ENCODE measurements at regions not wholly inside any gene's neighbourhood (a gene's known extent, or its start where the extent isn't known, plus 50 kb on each side); places are given as distances from the start of the nearest gene placed in this dataset.

DNA sequence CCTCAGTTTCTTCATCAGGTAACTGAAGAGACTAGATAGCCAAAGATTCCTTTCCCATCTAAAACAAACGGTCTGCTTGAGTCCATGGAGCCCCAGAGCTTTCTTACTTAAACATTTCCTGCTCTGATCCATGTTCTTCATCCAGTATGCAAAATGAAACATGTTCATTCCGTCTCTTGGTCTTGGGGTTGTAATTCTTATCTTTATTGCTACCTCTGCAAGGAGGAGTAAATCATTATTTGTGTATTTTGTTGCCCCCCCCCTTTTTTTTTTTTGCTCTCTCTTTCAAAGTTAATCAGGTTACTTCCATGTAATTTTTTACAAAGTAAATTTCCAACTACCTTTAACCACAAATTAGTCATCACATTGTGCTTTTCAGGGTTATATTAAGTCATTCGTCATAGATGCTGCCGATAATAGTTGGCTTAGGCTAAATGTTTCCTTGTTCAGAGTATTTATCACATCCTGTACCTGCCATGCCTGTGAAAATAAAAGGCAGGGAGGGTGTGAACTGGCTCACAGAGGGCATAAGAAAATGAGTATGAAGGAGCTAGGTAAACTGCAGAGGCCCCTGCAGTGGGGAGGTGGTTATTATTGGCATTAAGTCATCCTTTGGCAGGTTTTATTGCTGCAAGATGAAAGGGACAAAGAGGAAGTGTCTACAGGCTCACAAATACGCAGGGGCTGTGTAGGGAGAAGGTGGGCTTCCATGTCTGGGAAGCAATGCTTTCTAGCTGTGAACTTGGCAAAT, 76.7 kb upstream of the HS3ST1 start:
- TF ChIP-seq, protein P1, sequence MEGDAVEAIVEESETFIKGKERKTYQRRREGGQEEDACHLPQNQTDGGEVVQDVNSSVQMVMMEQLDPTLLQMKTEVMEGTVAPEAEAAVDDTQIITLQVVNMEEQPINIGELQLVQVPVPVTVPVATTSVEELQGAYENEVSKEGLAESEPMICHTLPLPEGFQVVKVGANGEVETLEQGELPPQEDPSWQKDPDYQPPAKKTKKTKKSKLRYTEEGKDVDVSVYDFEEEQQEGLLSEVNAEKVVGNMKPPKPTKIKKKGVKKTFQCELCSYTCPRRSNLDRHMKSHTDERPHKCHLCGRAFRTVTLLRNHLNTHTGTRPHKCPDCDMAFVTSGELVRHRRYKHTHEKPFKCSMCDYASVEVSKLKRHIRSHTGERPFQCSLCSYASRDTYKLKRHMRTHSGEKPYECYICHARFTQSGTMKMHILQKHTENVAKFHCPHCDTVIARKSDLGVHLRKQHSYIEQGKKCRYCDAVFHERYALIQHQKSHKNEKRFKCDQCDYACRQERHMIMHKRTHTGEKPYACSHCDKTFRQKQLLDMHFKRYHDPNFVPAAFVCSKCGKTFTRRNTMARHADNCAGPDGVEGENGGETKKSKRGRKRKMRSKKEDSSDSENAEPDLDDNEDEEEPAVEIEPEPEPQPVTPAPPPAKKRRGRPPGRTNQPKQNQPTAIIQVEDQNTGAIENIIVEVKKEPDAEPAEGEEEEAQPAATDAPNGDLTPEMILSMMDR (IDR thresholded peaks at IDR 0.05; ENCODE audit: low read depth, low read length, missing control alignments), result no peak
- in situ Hi-C loops (cut with HindIII; ENCODE audit: low sequenced_read_pairs), result no loop called here
- no peak overlapping the region for H3K4me3 ChIP-seq (ENCODE audit: low read depth, low read length)
- DNase-seq (ENCODE audit: low read depth), result peak; percentile 42

DNA sequence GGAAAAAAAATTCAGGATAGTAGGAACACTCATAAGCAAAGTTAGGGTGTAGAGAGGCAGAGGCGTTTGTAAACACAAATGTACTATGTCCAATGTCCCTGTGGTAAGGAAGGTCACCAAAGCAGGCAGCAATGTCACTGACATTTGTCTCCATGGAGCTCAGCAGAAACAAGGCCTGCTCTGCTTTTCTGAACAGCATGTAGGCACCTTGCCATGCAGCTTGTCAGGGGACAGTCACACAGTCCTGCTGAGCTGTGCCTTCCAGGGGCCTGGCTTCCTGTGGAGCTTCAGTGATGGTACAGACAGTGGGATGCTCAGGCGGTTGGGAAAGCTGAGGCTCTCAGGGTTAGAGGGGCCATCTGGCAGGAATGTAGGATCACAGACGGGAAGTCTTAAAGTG, 74.5 kb upstream of the HS3ST1 start:
- H3K4me3 ChIP-seq (ENCODE audit: low read depth, low read length), result no peak overlapping the region
- DNase-seq (ENCODE audit: low read depth), result no peak
- in situ Hi-C loops (cut with HindIII; ENCODE audit: low sequenced_read_pairs), result no loop called here
- TF ChIP-seq, protein P1 (IDR thresholded peaks at IDR 0.05; ENCODE audit: low read depth, low read length, missing control alignments), result no peak

DNA sequence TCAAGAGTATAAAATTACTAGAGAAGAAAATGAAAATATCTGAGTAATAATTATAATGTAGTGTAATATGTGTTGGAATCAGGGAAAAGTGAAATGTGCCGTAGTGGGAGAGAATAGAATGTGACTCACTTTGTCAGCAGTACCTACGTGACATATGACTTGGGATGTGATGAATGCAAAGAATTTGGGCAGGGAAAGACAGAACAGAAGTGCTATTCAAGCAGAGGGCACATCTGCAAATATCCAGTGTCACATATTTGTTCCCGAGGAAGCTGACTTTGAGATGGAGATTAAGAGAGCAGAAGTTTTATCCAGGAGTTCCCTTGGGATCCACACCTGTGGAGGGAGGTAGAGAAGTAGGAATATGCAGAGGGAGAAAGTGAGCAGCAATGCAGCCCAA, 69.3 kb upstream of the HS3ST1 start:
- TF ChIP-seq, protein P1 (IDR thresholded peaks at IDR 0.05; ENCODE audit: low read depth, low read length, missing control alignments), result no peak

DNA sequence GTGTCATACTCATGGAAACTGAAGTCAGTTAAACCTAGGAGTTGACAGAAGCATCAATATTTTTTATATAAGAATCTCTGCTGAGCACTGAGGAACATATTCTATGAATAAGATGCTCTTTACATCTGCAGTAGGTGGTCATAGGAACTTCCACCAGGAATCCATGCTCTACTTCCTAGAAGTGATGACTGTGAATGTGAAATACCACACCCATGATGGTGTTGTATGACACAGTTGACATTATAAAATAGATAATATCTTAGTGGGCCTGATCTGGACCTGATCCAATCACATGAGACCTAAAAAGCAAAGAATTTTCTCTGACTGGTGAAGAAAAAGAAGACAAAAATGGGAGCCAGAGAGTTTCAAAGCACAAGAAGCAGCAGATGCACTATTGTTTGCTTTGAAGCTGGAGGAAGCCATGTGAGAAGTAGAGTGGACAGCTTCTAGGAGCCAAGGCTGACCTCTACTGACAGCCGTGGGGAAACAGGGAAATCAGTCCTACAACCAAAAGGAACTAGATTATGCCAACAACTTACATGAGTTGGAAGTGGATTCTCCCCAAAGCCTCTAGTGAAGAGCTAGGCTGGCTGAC, 68.6 kb upstream of the HS3ST1 start:
- DNase-seq (ENCODE audit: low read depth), result no peak
- TF ChIP-seq, protein P1 (IDR thresholded peaks at IDR 0.05; ENCODE audit: low read depth, low read length, missing control alignments), result no peak
- in situ Hi-C loops (cut with HindIII; ENCODE audit: low sequenced_read_pairs), result no loop called here
- H3K4me3 ChIP-seq (ENCODE audit: low read depth, low read length), result no peak overlapping the region

More for the DNA sequence above, 69.3 kb upstream of the HS3ST1 start:
- H3K4me3 ChIP-seq (ENCODE audit: low read depth, low read length), result no peak overlapping the region
- in situ Hi-C loops (cut with HindIII; ENCODE audit: low sequenced_read_pairs), result no loop called here
- DNase-seq (ENCODE audit: low read depth), result no peak

DNA sequence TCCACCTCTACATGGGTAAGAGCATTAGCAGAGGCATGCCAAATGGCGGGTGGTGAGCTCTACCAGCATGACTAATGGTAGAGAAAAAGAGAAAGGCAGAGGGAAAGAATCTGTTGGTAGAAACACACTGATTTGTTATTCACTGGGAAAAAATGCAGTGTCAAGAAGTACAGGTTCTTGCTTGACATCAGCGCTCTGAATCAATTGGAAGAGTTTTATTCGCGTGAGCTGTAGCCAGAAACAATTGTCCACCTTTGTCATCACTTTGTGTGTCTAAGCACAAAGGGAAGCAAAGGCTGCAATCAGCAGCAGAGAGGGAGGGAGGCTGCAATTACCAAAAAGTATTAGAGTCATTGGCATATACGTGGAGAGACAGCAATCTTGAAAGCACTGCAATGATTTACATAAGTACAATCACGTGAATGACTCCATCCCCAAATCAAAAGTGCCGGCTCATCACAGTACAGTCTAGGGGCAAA, 67.7 kb upstream of the HS3ST1 start:
- peak; percentile 18 for DNase-seq (ENCODE audit: low read depth)
- in situ Hi-C loops (cut with HindIII; ENCODE audit: low sequenced_read_pairs), result no loop called here
- H3K4me3 ChIP-seq (ENCODE audit: low read depth, low read length), result no peak overlapping the region
- TF ChIP-seq, protein P1 (IDR thresholded peaks at IDR 0.05; ENCODE audit: low read depth, low read length, missing control alignments), result no peak

DNA sequence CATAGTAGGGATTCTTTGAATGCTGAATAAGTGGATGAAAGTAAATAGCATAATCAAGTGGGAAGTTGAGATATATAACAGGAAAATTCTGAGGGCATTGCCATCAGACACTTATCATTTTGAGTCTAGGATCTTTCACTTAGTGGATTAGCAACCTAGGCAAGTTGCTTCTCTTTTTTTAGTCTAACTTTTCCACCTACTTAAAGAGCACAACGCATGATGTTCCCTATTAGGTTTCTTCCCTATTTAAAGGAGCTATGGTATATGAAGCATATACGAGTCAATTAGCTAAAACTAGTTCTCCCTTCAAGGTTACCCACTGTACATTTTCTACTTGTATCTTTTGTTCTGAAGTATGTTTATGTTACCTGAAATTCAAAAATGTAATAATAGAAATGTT, 67.1 kb upstream of the HS3ST1 start:
- DNase-seq (ENCODE audit: low read depth), result no peak
- TF ChIP-seq, protein P1 (IDR thresholded peaks at IDR 0.05; ENCODE audit: low read depth, low read length, missing control alignments), result no peak
- no peak overlapping the region for H3K4me3 ChIP-seq (ENCODE audit: low read depth, low read length)
- in situ Hi-C loops (cut with HindIII; ENCODE audit: low sequenced_read_pairs), result no loop called here
